CD14-positive monocyte (primary cell): ENCODE measurements at regions not wholly inside any gene's neighbourhood (a gene's known extent, or its start where the extent isn't known, plus 50 kb on each side); places are given as distances from the start of the nearest gene placed in this dataset.

ENCODE experiments used
- DNase-seq, 3 donors: peaks; one replicate each; pipeline ENCODE4 v3.0.0-alpha.2; 2011 to 2022
- H2AFZ ChIP-seq: 2 replicates; pipeline ENCODE4 v1.6.0; 2012; ENCODE audit warnings: mild to moderate bottlenecking, low read depth, low read length, inconsistent platforms; ENCODE audit not compliant: insufficient read depth, poor library complexity, severe bottlenecking
- H3K27ac ChIP-seq, 2 donors: 1 replicate in 1 of 2; 2 replicates in 1 of 2; pipeline ENCODE4 v1.5.1; 2012 to 2013; ENCODE audit warnings: low read length in 2 of 2, control low read depth in 1 of 2, inconsistent platforms in 1 of 2, low read depth in 1 of 2, mild to moderate bottlenecking in 1 of 2
- H3K27me3 ChIP-seq, 2 donors: one replicate each; pipeline versions ENCODE4 v1.6.0 to v1.6.1; 2011 to 2013; ENCODE audit warnings: low read length in 2 of 2; ENCODE audit not compliant: control insufficient read depth in 2 of 2, insufficient read depth in 2 of 2
- H3K36me3 ChIP-seq, 2 donors: replicated peaks in 1 of 2; 1 replicate in 1 of 2; 2 replicates in 1 of 2; pipeline versions ENCODE4 v1.5.1 to v1.6.1; 2012 to 2013; ENCODE audit warnings: low read length in 2 of 2, control low read depth in 1 of 2, inconsistent platforms in 1 of 2, mild to moderate bottlenecking in 1 of 2; ENCODE audit not compliant: insufficient read depth in 2 of 2, control insufficient read depth in 1 of 2
- H3K4me1 ChIP-seq, 2 donors: 1 replicate in 1 of 2; 2 replicates in 1 of 2; pipeline versions ENCODE4 v1.5.1 to v1.6.1; 2012 to 2013; ENCODE audit warnings: low read length in 2 of 2, control low read depth in 1 of 2, inconsistent platforms in 1 of 2, mild to moderate bottlenecking in 1 of 2, moderate library complexity in 1 of 2; ENCODE audit not compliant: insufficient read depth in 2 of 2, control insufficient read depth in 1 of 2
- H3K4me2 ChIP-seq: replicated peaks from 2 replicates; pipeline ENCODE3; 2012; ENCODE audit warnings: low read length, moderate library complexity, mild to moderate bottlenecking; ENCODE audit not compliant: poor library complexity, severe bottlenecking; ENCODE audit errors: extremely low read depth
- H3K4me3 ChIP-seq, 3 experiments: fragments of 200-600 bp in 1 of 3; sonication (generic) in 1 of 3; replicated peaks in 1 of 3; 1 replicate in 2 of 3; 2 replicates in 1 of 3; pipeline ENCODE4 v1.5.1; 2011 to 2013; ENCODE audit warnings: low read length in 3 of 3, mild to moderate bottlenecking in 3 of 3, control low read depth in 2 of 3, low read depth in 2 of 3, inconsistent platforms in 1 of 3, moderate library complexity in 1 of 3
- H3K79me2 ChIP-seq: 2 replicates; pipeline ENCODE4 v1.6.0; 2012; ENCODE audit warnings: mild to moderate bottlenecking, control low read depth, inconsistent platforms, low read length, moderate library complexity; ENCODE audit not compliant: insufficient read depth
- H3K9ac ChIP-seq: 2 replicates; pipeline ENCODE4 v1.6.0; 2017; ENCODE audit warnings: low read length, mild to moderate bottlenecking; ENCODE audit not compliant: insufficient read depth, poor library complexity, severe bottlenecking
- H3K9me3 ChIP-seq, 2 donors: replicated peaks in 1 of 2; 1 replicate in 1 of 2; 2 replicates in 1 of 2; pipeline versions ENCODE4 v1.5.1 to v1.6.1; 2012 to 2013; ENCODE audit warnings: low read length in 2 of 2, control low read depth in 1 of 2; ENCODE audit not compliant: control insufficient read depth in 1 of 2, insufficient read depth in 1 of 2
- H4K20me1 ChIP-seq: 2 replicates; pipeline ENCODE4 v1.6.0; 2012; ENCODE audit warnings: mild to moderate bottlenecking, low read length, control low read depth, moderate library complexity; ENCODE audit not compliant: insufficient read depth
- H3K27ac Mint-ChIP-seq, 7 donors: one replicate each; pipeline ENCODE4 v1.8.0; 2020; ENCODE audit warnings: mild to moderate bottlenecking in 7 of 7, mixed read lengths in 7 of 7, moderate library complexity in 6 of 7, inconsistent platforms in 2 of 7
- H3K27me3 Mint-ChIP-seq, 3 donors: one replicate each; pipeline ENCODE4 v1.8.0; 2021 to 2022; ENCODE audit warnings: low read depth in 3 of 3, mild to moderate bottlenecking in 3 of 3, mixed read lengths in 3 of 3, moderate library complexity in 3 of 3, inconsistent platforms in 1 of 3
- H3K36me3 Mint-ChIP-seq, 2 donors: one replicate each; pipeline ENCODE4 v1.8.0; 2020; ENCODE audit warnings: mixed read lengths in 2 of 2, inconsistent platforms in 1 of 2, mild to moderate bottlenecking in 1 of 2
- H3K4me1 Mint-ChIP-seq: one replicate; pipeline ENCODE4 v1.8.0; 2020; ENCODE audit warnings: mild to moderate bottlenecking, mixed read lengths
- H3K4me3 Mint-ChIP-seq, 2 donors: one replicate each; pipeline ENCODE4 v1.8.0; 2020; ENCODE audit warnings: mild to moderate bottlenecking in 2 of 2, mixed read lengths in 2 of 2, moderate library complexity in 1 of 2
- H3K9me3 Mint-ChIP-seq, 7 donors: one replicate each; pipeline ENCODE4 v1.8.0; 2020 to 2022; ENCODE audit warnings: mixed read lengths in 7 of 7, mild to moderate bottlenecking in 6 of 7, moderate library complexity in 6 of 7, inconsistent platforms in 2 of 7
- WGBS: methylation state at CpG from one replicate; pipeline ENCODE4 v1.1.5; 2013; ENCODE audit warnings: missing lambda C conversion rate; ENCODE audit not compliant: insufficient coverage; 5-methylcytosine and 5-hydroxymethylcytosine counted together
- intact Hi-C, 2 donors: fragments of 100-400 bp; cut with micrococcal nuclease; formaldehyde crosslinking; loops; one replicate each; pipeline versions ENCODE4 v1.15.0 to v1.15.1; 2023
- TF ChIP-seq, protein P1 (sequence below): fragments of 200-600 bp; IDR thresholded peaks from one replicate; pipeline ENCODE4 v1.8.0; 2022; ENCODE audit warnings: antibody characterized with exemption, mild to moderate bottlenecking

DNA sequence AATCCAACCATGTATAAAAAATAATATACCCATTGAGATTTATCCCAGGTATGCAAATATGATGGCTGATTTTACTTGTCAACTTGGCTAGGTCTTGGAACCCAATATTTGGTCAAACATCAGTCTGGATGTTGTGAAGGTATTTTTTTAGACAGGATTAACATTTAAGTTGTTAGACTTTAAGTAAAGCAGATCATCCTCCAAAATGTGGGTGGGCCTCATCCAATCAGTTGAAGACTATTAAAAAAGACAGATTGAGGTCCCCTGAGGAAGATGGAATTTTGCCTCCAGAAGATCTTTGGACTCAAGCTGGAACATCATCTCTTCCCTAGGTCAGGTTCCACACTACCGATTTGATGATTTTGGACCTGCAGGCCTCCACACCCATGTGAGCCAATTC, 271.2 kb downstream of the TMEM121 start:
- Mint-ChIP-seq H3K27me3 (peaks cover 0 to 9% (median 0%) of the 10 kb centered on the region in 3 donors), H3K4me3 (no peak overlapping the region)

DNA sequence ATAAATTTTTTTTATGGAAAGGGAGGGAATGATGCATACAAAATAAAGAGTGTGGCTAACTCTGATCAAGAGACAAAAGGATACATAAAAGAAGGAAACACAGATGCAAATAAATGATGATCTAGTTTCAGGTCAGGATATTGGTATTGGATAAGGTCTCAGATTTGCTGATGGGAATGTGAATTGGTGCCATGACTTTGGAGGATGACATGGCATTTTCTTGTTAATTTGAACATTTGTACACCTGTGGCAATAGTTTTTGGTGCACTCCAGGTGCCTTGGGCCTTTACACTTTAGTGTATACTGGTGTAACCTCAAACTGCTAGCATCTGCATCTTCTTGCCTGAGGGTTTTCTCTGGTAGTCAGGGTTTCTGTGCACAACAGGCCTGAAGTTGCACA, 279.3 kb downstream of the TMEM121 start:
- Mint-ChIP-seq H3K36me3 (no peaks in the 10 kb centered on the region), H3K4me1 (no peaks in the 10 kb centered on the region), H3K9me3 (peaks cover 10 to 31% (median 17%) of the 10 kb centered on the region in 7 donors), H3K27me3 (peaks cover 0 to 1% (median 0%) of the 10 kb centered on the region in 3 donors), H3K4me3 (no peak overlapping the region), H3K27ac (no peak overlapping the region)
- Histone ChIP-seq H3K9ac (no peak overlapping the region), H3K27me3 (no peaks in the 10 kb centered on the region), H4K20me1 (no peaks in the 10 kb centered on the region), H3K4me3 (no peak overlapping the region), H3K9me3 (peaks cover 12 to 20% of the 10 kb centered on the region in 2 donors), H3K4me1 (no peaks in the 10 kb centered on the region), H3K79me2 (no peaks in the 10 kb centered on the region), H2AFZ (no peak overlapping the region), H3K36me3 (no peaks in the 10 kb centered on the region), H3K4me2 (no peak overlapping the region), H3K27ac (no peak overlapping the region)
- DNase-seq: no peak
- intact Hi-C loops: no loop called here
- TF ChIP-seq, protein P1, sequence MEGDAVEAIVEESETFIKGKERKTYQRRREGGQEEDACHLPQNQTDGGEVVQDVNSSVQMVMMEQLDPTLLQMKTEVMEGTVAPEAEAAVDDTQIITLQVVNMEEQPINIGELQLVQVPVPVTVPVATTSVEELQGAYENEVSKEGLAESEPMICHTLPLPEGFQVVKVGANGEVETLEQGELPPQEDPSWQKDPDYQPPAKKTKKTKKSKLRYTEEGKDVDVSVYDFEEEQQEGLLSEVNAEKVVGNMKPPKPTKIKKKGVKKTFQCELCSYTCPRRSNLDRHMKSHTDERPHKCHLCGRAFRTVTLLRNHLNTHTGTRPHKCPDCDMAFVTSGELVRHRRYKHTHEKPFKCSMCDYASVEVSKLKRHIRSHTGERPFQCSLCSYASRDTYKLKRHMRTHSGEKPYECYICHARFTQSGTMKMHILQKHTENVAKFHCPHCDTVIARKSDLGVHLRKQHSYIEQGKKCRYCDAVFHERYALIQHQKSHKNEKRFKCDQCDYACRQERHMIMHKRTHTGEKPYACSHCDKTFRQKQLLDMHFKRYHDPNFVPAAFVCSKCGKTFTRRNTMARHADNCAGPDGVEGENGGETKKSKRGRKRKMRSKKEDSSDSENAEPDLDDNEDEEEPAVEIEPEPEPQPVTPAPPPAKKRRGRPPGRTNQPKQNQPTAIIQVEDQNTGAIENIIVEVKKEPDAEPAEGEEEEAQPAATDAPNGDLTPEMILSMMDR: no peak

More for the DNA sequence above, 271.2 kb downstream of the TMEM121 start:
- Mint-ChIP-seq H3K27ac (no peak overlapping the region), H3K9me3 (peaks cover 0 to 11% (median 1%) of the 10 kb centered on the region in 7 donors), H3K4me1 (no peaks in the 10 kb centered on the region), H3K36me3 (no peaks in the 10 kb centered on the region)
- no peak overlapping the region for H3K4me3 ChIP-seq
- TF ChIP-seq, protein P1: no peak
- H2AFZ ChIP-seq: no peak overlapping the region
- no peak overlapping the region for H3K27ac ChIP-seq
- H3K27me3 ChIP-seq: no peaks in the 10 kb centered on the region
- H3K9ac ChIP-seq: no peak overlapping the region
- H3K79me2 ChIP-seq: no peaks in the 10 kb centered on the region
- 100% methylated on average over 1 of the region's 1 CpG for WGBS
- H4K20me1 ChIP-seq: no peaks in the 10 kb centered on the region
- no peaks in the 10 kb centered on the region for H3K9me3 ChIP-seq
- DNase-seq: no peak
- no peak overlapping the region for H3K4me2 ChIP-seq
- intact Hi-C loops: no loop called here
- H3K4me1 ChIP-seq: no peaks in the 10 kb centered on the region
- H3K36me3 ChIP-seq: no peaks in the 10 kb centered on the region
